IMR-90 (cell line): ENCODE measurements at regions not wholly inside any gene's neighbourhood (a gene's known extent, or its start where the extent isn't known, plus 50 kb on each side); places are given as distances from the start of the nearest gene placed in this dataset.

ENCODE experiments used
- ATAC-seq: fragments of 200-7000 bp; cut with Tn5 transposase; 2 replicates; pipeline ENCODE4 v1.9.1; 2020; ENCODE audit warnings: low read depth, mild to moderate bottlenecking, moderate library complexity
- BruUV-seq: library from RNA; stranded (reverse); fragments of 400-500 nt; replicated peaks from 2 replicates; lab custom pipeline; 2021; lab: Mats Ljungman, UMichigan
- CTCF ChIA-PET: fragments of 300-600 bp; formaldehyde crosslinking; extraction: SDS; loops from one replicate; lab custom pipeline; 2021; ENCODE audit warnings: antibody characterized with exemption; lab: Yijun Ruan, JAX
- POLR2A ChIA-PET: fragments of 300-600 bp; sonication (Branson Sonifier 250); formaldehyde crosslinking; loops from one replicate; lab custom pipeline; 2022; ENCODE audit warnings: antibody characterized with exemption; ENCODE audit not compliant: unreplicated experiment; lab: Charles Lee
- DNase-seq: peaks from one replicate; pipeline ENCODE4 v3.0.0; 2013
- H2AFZ ChIP-seq: replicated peaks from 2 replicates; pipeline ENCODE3; 2013; ENCODE audit warnings: low read length, mild to moderate bottlenecking; ENCODE audit not compliant: poor library complexity
- H2AK5ac ChIP-seq: 2 replicates; pipeline ENCODE4 v1.6.1; 2013; ENCODE audit warnings: low read depth, low read length, inconsistent platforms
- H2AK9ac ChIP-seq: replicated peaks from 2 replicates; pipeline ENCODE3; 2013; ENCODE audit warnings: mild to moderate bottlenecking, low read depth, low read length, moderate library complexity; ENCODE audit not compliant: poor library complexity
- H2BK120ac ChIP-seq: 2 replicates; pipeline ENCODE4 v1.6.1; 2013; ENCODE audit warnings: low read depth, low read length, inconsistent platforms
- H2BK15ac ChIP-seq: 3 replicates; pipeline ENCODE4 v1.6.1; 2013; ENCODE audit warnings: low read depth, low read length, inconsistent platforms
- H2BK20ac ChIP-seq: 2 replicates; pipeline ENCODE4 v1.6.1; 2013; ENCODE audit warnings: low read depth, mild to moderate bottlenecking, inconsistent platforms, low read length, moderate library complexity
- H2BK5ac ChIP-seq: 2 replicates; pipeline ENCODE4 v1.6.1; 2013; ENCODE audit warnings: mild to moderate bottlenecking, low read depth, low read length, inconsistent platforms; ENCODE audit not compliant: poor library complexity, severe bottlenecking
- H3K14ac ChIP-seq: replicated peaks from 2 replicates; pipeline ENCODE4 v1.6.1; 2013; ENCODE audit warnings: low read depth, low read length, inconsistent platforms
- H3K18ac ChIP-seq: 2 replicates; pipeline ENCODE4 v1.6.1; 2013; ENCODE audit warnings: low read depth, low read length, control low read depth
- H3K23ac ChIP-seq: 2 replicates; pipeline ENCODE4 v1.6.1; 2013; ENCODE audit warnings: low read depth, low read length, inconsistent platforms
- H3K27ac ChIP-seq: 2 replicates; pipeline ENCODE4 v1.5.1; 2013; ENCODE audit warnings: mild to moderate bottlenecking, control low read depth, low read length; ENCODE audit not compliant: insufficient read depth
- H3K27me3 ChIP-seq: 2 replicates; pipeline ENCODE4 v1.6.1; 2013; ENCODE audit warnings: low read length; ENCODE audit not compliant: control insufficient read depth, insufficient read depth
- H3K36me3 ChIP-seq: 2 replicates; pipeline ENCODE4 v1.6.1; 2013; ENCODE audit warnings: low read length, mixed read lengths; ENCODE audit not compliant: control insufficient read depth, insufficient read depth
- H3K4ac ChIP-seq: 2 replicates; pipeline ENCODE4 v1.6.1; 2013; ENCODE audit warnings: low read depth, low read length, inconsistent platforms
- H3K4me1 ChIP-seq: 2 replicates; pipeline ENCODE4 v1.6.1; 2013; ENCODE audit warnings: low read length, mixed read lengths; ENCODE audit not compliant: control insufficient read depth, insufficient read depth
- H3K4me2 ChIP-seq: 2 replicates; pipeline ENCODE4 v1.6.1; 2013; ENCODE audit warnings: low read depth, mild to moderate bottlenecking, control low read depth, low read length, moderate library complexity
- H3K4me3 ChIP-seq: 2 replicates; pipeline ENCODE4 v1.5.1; 2013; ENCODE audit warnings: low read depth, mild to moderate bottlenecking, control low read depth, low read length, moderate library complexity; ENCODE audit not compliant: insufficient read depth
- H3K56ac ChIP-seq: 2 replicates; pipeline ENCODE4 v1.6.1; 2013; ENCODE audit warnings: low read length, inconsistent platforms; ENCODE audit not compliant: insufficient read depth; ENCODE audit errors: extremely low read depth
- H3K79me1 ChIP-seq, 2 experiments: 2 replicates each; pipeline ENCODE4 v1.6.1; 2013; ENCODE audit warnings: low read length in 2 of 2, inconsistent platforms in 1 of 2, low read depth in 1 of 2
- H3K9ac ChIP-seq: 2 replicates; pipeline ENCODE4 v1.6.1; 2013; ENCODE audit warnings: low read depth, low read length, control low read depth
- H3K9me1 ChIP-seq: 2 replicates; pipeline ENCODE4 v1.6.1; 2013; ENCODE audit warnings: low read length, inconsistent platforms; ENCODE audit not compliant: insufficient read depth
- H3K9me3 ChIP-seq: 2 replicates; pipeline ENCODE4 v1.6.1; 2013; ENCODE audit warnings: low read length; ENCODE audit not compliant: control insufficient read depth, insufficient read depth
- H4K20me1 ChIP-seq: 2 replicates; pipeline ENCODE4 v1.6.1; 2013; ENCODE audit warnings: low read length, inconsistent platforms; ENCODE audit not compliant: insufficient read depth
- H4K5ac ChIP-seq: 2 replicates; pipeline ENCODE4 v1.6.1; 2013; ENCODE audit warnings: mild to moderate bottlenecking, low read depth, low read length, control low read depth
- H4K8ac ChIP-seq, 2 experiments: 2 replicates each; pipeline ENCODE4 v1.6.1; 2013; ENCODE audit warnings: low read depth in 2 of 2, low read length in 2 of 2, control low read depth in 1 of 2, inconsistent platforms in 1 of 2
- H4K91ac ChIP-seq: 2 replicates; pipeline ENCODE4 v1.6.1; 2013; ENCODE audit warnings: low read depth, low read length, inconsistent platforms; ENCODE audit not compliant: insufficient read depth
- BHLHE40 ChIP-seq: fragments of 150-350 bp; IDR thresholded peaks from 2 replicates; pipeline ENCODE4 v1.6.1; 2016; ENCODE audit warnings: mild to moderate bottlenecking, low read depth, low read length
- CEBPB ChIP-seq: IDR thresholded peaks from 2 replicates; pipeline ENCODE4 v1.6.1; 2012; ENCODE audit warnings: low read depth, low read length, improper control_type of control experiment
- CHD1 ChIP-seq: IDR thresholded peaks from 2 replicates; pipeline ENCODE4 v1.6.1; 2012; ENCODE audit warnings: low read depth, low read length, improper control_type of control experiment
- FOS ChIP-seq: fragments of 150-350 bp; IDR thresholded peaks from 2 replicates; pipeline ENCODE4 v1.6.1; 2016; ENCODE audit warnings: low read depth, low read length
- MAFK ChIP-seq: IDR thresholded peaks from 2 replicates; pipeline ENCODE4 v1.6.1; 2012; ENCODE audit warnings: low read depth, low read length, improper control_type of control experiment
- MAZ ChIP-seq: IDR thresholded peaks from 2 replicates; pipeline ENCODE4 v1.6.1; 2012; ENCODE audit warnings: low read depth, mild to moderate bottlenecking, low read length, improper control_type of control experiment, moderate library complexity, borderline replicate concordance
- MXI1 ChIP-seq: IDR thresholded peaks from 2 replicates; pipeline ENCODE4 v1.6.1; 2012; ENCODE audit warnings: low read depth, mild to moderate bottlenecking, low read length, moderate library complexity, borderline replicate concordance
- NFE2L2 ChIP-seq: fragments of 150-350 bp; IDR thresholded peaks from 2 replicates; pipeline ENCODE4 v1.6.1; 2016; ENCODE audit warnings: low read depth, mild to moderate bottlenecking, low read length
- POLR2A ChIP-seq: IDR thresholded peaks from 2 replicates; pipeline ENCODE4 v1.6.1; 2012; ENCODE audit warnings: mild to moderate bottlenecking, low read depth, low read length
- RAD21 ChIP-seq: IDR thresholded peaks from 2 replicates; pipeline ENCODE4 v1.6.1; 2012; ENCODE audit warnings: low read length, improper control_type of control experiment
- RCOR1 ChIP-seq: IDR thresholded peaks from 2 replicates; pipeline ENCODE4 v1.6.1; 2012; ENCODE audit warnings: mild to moderate bottlenecking, low read length, improper control_type of control experiment; ENCODE audit not compliant: insufficient replicate concordance
- RFX5 ChIP-seq: IDR thresholded peaks from 2 replicates; pipeline ENCODE4 v1.8.0; 2012; ENCODE audit warnings: low read depth, mild to moderate bottlenecking, low read length, moderate library complexity
- SMC3 ChIP-seq: fragments of 150-350 bp; IDR thresholded peaks from 2 replicates; pipeline ENCODE4 v1.6.1; 2016; ENCODE audit warnings: low read depth, mild to moderate bottlenecking, antibody characterized with exemption, low read length, moderate library complexity
- WGBS, 2 experiments: methylation state at CpG; one replicate each; pipeline versions ENCODE4 v1.1.5 to v1.1.7; 2013; ENCODE audit warnings: missing lambda C conversion rate in 2 of 2; ENCODE audit not compliant: insufficient read length in 1 of 2; ENCODE audit errors: extremely low coverage in 2 of 2; 5-methylcytosine and 5-hydroxymethylcytosine counted together
- dilution Hi-C: fragments of 300-500 bp; cut with HindIII; formaldehyde crosslinking; loops from one replicate; pipeline ENCODE4 v1.14.3; 2018; ENCODE audit warnings: low sequenced_read_pairs; ENCODE audit not compliant: unreplicated experiment
- in situ Hi-C: fragments of 300-500 bp; cut with MboI; formaldehyde crosslinking; loops from 3 replicates; pipeline ENCODE4 v1.14.3; 2019; ENCODE audit warnings: low sequenced_read_pairs, inconsistent platforms, mixed read lengths
- intact Hi-C: fragments of 100-400 bp; cut with micrococcal nuclease; formaldehyde crosslinking; loops from 2 replicates; pipeline ENCODE4 v1.10.0; 2022
- TF ChIP-seq, protein P1 (sequence below): fragments of 150-350 bp; IDR thresholded peaks from 2 replicates; pipeline ENCODE4 v1.6.1; 2016; ENCODE audit warnings: low read depth, mild to moderate bottlenecking, low read length, moderate library complexity, borderline replicate concordance
- TF ChIP-seq, protein P2 (sequence below): fragments of 150-350 bp; IDR thresholded peaks from 2 replicates; pipeline ENCODE4 v1.6.1; 2017; ENCODE audit warnings: mild to moderate bottlenecking, antibody characterized with exemption, low read length, low read depth
- TF ChIP-seq, protein P3 (sequence below): conservative IDR thresholded peaks from 2 replicates; pipeline ENCODE4 v1.5.1; 2012; ENCODE audit warnings: mild to moderate bottlenecking, low read depth, low read length, improper control_type of control experiment

DNA sequence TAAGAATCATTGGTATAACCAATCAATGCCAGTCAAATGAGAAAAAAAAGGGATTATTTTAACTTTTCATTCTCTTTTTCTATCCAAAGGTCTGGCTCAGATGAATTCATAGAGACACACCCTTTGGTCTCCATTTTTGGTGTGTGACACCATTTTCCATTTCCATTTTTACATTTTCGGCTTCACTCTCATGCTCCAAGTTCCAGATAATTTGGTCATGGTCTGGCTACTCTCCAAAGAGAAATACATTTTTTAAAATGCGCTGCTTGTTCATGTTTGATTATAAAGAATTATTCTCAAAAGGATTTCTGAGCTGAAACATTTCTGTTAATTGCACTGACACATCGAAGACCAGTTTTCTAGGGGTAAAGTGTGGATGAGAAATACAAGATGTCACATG, 51.6 kb upstream of the FIBIN start:
- Histone ChIP-seq H3K4me3 (no peak overlapping the region), H3K36me3 (no peaks in the 10 kb centered on the region), H2BK20ac (no peak overlapping the region), H3K27me3 (no peaks in the 10 kb centered on the region), H3K56ac (no peak overlapping the region), H2BK120ac (no peak overlapping the region), H4K91ac (no peak overlapping the region), H4K8ac (no peak overlapping the region), H3K4ac (no peak overlapping the region), H2BK5ac (no peak overlapping the region), H2AK5ac (no peak overlapping the region), H3K4me1 (peaks cover 7% of the 10 kb centered on the region), H3K18ac (no peak overlapping the region), H3K14ac (no peak overlapping the region), H3K4me2 (no peak overlapping the region), H2BK15ac (no peak overlapping the region), H2AFZ (no peak overlapping the region), H4K5ac (no peak overlapping the region), H2AK9ac (no peak overlapping the region), H3K79me1 (no peaks in the 10 kb centered on the region), H3K27ac (no peak overlapping the region), H4K20me1 (no peaks in the 10 kb centered on the region), H3K9me1 (no peaks in the 10 kb centered on the region), H3K23ac (no peak overlapping the region), H3K9ac (no peak overlapping the region), H3K9me3 (peaks cover 1% of the 10 kb centered on the region; the same call in 1 of the 2 replicates)
- TF ChIP-seq, protein P1, sequence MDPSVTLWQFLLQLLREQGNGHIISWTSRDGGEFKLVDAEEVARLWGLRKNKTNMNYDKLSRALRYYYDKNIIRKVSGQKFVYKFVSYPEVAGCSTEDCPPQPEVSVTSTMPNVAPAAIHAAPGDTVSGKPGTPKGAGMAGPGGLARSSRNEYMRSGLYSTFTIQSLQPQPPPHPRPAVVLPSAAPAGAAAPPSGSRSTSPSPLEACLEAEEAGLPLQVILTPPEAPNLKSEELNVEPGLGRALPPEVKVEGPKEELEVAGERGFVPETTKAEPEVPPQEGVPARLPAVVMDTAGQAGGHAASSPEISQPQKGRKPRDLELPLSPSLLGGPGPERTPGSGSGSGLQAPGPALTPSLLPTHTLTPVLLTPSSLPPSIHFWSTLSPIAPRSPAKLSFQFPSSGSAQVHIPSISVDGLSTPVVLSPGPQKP = no peak
- no peak for TF ChIP-seq FOS
- no peak for TF ChIP-seq RCOR1
- TF ChIP-seq RAD21 = no peak
- no peak for TF ChIP-seq MAFK
- no peak for TF ChIP-seq BHLHE40
- TF ChIP-seq POLR2A = no peak
- TF ChIP-seq, protein P2, sequence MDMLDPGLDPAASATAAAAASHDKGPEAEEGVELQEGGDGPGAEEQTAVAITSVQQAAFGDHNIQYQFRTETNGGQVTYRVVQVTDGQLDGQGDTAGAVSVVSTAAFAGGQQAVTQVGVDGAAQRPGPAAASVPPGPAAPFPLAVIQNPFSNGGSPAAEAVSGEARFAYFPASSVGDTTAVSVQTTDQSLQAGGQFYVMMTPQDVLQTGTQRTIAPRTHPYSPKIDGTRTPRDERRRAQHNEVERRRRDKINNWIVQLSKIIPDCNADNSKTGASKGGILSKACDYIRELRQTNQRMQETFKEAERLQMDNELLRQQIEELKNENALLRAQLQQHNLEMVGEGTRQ = no peak
- TF ChIP-seq RFX5 = no peak
- TF ChIP-seq MAZ = no peak
- no peak for TF ChIP-seq MXI1
- TF ChIP-seq CHD1 = no peak
- TF ChIP-seq, protein P3, sequence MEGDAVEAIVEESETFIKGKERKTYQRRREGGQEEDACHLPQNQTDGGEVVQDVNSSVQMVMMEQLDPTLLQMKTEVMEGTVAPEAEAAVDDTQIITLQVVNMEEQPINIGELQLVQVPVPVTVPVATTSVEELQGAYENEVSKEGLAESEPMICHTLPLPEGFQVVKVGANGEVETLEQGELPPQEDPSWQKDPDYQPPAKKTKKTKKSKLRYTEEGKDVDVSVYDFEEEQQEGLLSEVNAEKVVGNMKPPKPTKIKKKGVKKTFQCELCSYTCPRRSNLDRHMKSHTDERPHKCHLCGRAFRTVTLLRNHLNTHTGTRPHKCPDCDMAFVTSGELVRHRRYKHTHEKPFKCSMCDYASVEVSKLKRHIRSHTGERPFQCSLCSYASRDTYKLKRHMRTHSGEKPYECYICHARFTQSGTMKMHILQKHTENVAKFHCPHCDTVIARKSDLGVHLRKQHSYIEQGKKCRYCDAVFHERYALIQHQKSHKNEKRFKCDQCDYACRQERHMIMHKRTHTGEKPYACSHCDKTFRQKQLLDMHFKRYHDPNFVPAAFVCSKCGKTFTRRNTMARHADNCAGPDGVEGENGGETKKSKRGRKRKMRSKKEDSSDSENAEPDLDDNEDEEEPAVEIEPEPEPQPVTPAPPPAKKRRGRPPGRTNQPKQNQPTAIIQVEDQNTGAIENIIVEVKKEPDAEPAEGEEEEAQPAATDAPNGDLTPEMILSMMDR = no peak
- TF ChIP-seq CEBPB = no peak
- no peak for TF ChIP-seq NFE2L2
- TF ChIP-seq SMC3 = no peak
- intact Hi-C loops (no loop called here), in situ Hi-C loops (no loop called here), dilution Hi-C loops (no loop called here)
- 60% methylated on average over 1 of the region's 3 CpGs; no CpG with 5 or more reads in 1 of the 2 experiments for WGBS, 2 experiments
- DNase-seq (no peak), ATAC-seq (no peak)
- ChIA-PET POLR2A (no interaction called here), CTCF (no interaction called here)
- no TSS peak for BruUV-seq
